Kidney (tissue), 13 donors: ENCODE measurements at regions not wholly inside any gene's neighbourhood (a gene's known extent, or its start where the extent isn't known, plus 50 kb on each side); places are given as distances from the start of the nearest gene placed in this dataset.

ENCODE experiments used
- DNase-seq, 5 donors: peaks; one replicate each; pipeline ENCODE4 v3.0.0-alpha.2; 2013 to 2020
- FAIRE-seq: peaks from 2 replicates; lab custom pipeline; 2012; peaks lifted over from hg19 to GRCh38; lab: Jason Lieb, UNC
- H3K27ac ChIP-seq, 2 donors: one replicate each; pipeline ENCODE4 v1.7.0; 2013; ENCODE audit warnings: low read depth in 2 of 2, low read length in 2 of 2, inconsistent platforms in 1 of 2
- H3K27me3 ChIP-seq: one replicate; pipeline ENCODE4 v1.7.1; 2013; ENCODE audit warnings: low read length, inconsistent platforms; ENCODE audit not compliant: control insufficient read depth, insufficient read depth
- H3K36me3 ChIP-seq, 3 donors: one replicate each; pipeline versions ENCODE4 v1.7.0 to v1.7.1; 2013; ENCODE audit warnings: low read length in 3 of 3, control low read depth in 1 of 3, inconsistent platforms in 1 of 3; ENCODE audit not compliant: insufficient read depth in 3 of 3, control insufficient read depth in 2 of 3
- H3K4me1 ChIP-seq, 3 donors: one replicate each; pipeline versions ENCODE4 v1.7.0 to v1.7.1; 2013; ENCODE audit warnings: low read length in 3 of 3, inconsistent platforms in 1 of 3, low read depth in 1 of 3; ENCODE audit not compliant: control insufficient read depth in 2 of 3, insufficient read depth in 2 of 3
- H3K4me3 ChIP-seq, 3 donors: one replicate each; pipeline versions ENCODE4 v1.7.0 to v1.8.1; 2013; ENCODE audit warnings: low read length in 3 of 3, control low read depth in 1 of 3, inconsistent platforms in 1 of 3
- H3K9ac ChIP-seq, 3 donors: one replicate each; pipeline versions ENCODE4 v1.7.0 to v1.7.1; 2013; ENCODE audit warnings: low read length in 3 of 3, control low read depth in 1 of 3, inconsistent platforms in 1 of 3
- H3K9me3 ChIP-seq, 3 donors: one replicate each; pipeline versions ENCODE4 v1.7.0 to v1.7.1; 2013; ENCODE audit warnings: low read length in 3 of 3, control low read depth in 1 of 3, inconsistent platforms in 1 of 3; ENCODE audit not compliant: control insufficient read depth in 2 of 3, insufficient read depth in 1 of 3
- intact Hi-C: fragments of 100-400 bp; cut with DNase I; formaldehyde crosslinking; loops from one replicate; pipeline ENCODE4 v1.11.1; 2022
- TF ChIP-seq, protein P1 (sequence below): IDR thresholded peaks from 3 replicates; pipeline ENCODE4 v1.5.1; 2012; ENCODE audit warnings: mild to moderate bottlenecking, moderate library complexity, borderline replicate concordance; ENCODE audit not compliant: insufficient read depth; ENCODE audit errors: extremely low read depth
- donor health status: control.
- donor health status: control.
- donor health status: control.
- donor health status: control.
- donor health status: control.
- donor health status: DM: yes; HTN: yes; CAD: no.
- donor health status: Normal renal cell carcinoma (clear cell type).

DNA sequence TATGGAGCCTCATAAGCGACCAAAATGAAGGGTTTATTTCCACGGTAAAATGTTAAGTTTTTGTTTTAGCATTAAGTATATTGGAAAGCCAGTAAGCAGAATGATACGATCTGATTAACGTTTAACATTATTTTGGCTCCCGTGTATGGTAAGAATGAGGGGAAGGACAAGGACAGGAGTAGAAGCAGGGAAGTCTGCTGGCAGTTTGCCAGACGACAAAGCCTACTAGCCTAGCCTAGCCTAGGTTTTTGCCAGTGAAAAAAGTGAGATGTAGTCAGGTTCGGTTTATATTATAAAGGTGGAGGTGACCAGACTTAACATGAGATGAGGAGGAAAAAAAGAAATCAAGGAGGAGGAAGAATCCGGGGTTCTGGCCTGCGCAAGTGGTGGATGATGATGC, 78.9 kb upstream of the ARHGAP32 start:
- Histone ChIP-seq H3K27ac (no peak overlapping the region), H3K4me3 (peak overlapping the region in 2 of 3 donors; percentile 0 to 32), H3K9ac (no peak overlapping the region), H3K27me3 (no peaks in the 10 kb centered on the region), H3K4me1 (peaks cover 0 to 9% (median 5%) of the 10 kb centered on the region in 3 donors), H3K36me3 (no peaks in the 10 kb centered on the region), H3K9me3 (no peaks in the 10 kb centered on the region)
- DNase-seq (no peak), FAIRE-seq (no peak)
- intact Hi-C loops = no loop called here
- TF ChIP-seq, protein P1, sequence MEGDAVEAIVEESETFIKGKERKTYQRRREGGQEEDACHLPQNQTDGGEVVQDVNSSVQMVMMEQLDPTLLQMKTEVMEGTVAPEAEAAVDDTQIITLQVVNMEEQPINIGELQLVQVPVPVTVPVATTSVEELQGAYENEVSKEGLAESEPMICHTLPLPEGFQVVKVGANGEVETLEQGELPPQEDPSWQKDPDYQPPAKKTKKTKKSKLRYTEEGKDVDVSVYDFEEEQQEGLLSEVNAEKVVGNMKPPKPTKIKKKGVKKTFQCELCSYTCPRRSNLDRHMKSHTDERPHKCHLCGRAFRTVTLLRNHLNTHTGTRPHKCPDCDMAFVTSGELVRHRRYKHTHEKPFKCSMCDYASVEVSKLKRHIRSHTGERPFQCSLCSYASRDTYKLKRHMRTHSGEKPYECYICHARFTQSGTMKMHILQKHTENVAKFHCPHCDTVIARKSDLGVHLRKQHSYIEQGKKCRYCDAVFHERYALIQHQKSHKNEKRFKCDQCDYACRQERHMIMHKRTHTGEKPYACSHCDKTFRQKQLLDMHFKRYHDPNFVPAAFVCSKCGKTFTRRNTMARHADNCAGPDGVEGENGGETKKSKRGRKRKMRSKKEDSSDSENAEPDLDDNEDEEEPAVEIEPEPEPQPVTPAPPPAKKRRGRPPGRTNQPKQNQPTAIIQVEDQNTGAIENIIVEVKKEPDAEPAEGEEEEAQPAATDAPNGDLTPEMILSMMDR = no peak

DNA sequence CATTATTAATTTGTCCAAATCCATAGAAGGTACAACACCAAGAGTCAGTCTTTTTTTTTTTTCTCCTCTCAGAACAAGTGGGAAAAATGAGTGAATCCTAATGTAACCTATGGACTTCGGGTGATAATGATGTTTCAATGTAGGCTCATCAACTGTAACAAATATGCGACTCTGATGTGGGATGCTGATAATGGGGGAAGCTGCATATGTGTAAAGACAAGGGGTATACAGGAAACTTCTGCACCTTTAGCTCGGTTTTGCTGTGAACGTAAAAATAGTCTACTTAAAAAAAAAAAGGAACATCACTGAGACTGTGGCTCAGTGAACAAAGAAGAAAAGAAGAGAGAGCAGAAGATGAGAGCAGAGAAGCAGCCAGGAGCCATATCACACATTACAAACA, 78.3 kb upstream of the ARHGAP32 start:
- no peak for DNase-seq
- TF ChIP-seq, protein P1 = no peak
- Histone ChIP-seq H3K36me3 (no peaks in the 10 kb centered on the region), H3K27me3 (no peaks in the 10 kb centered on the region), H3K4me3 (no peak overlapping the region), H3K9me3 (no peaks in the 10 kb centered on the region), H3K27ac (no peak overlapping the region), H3K9ac (no peak overlapping the region), H3K4me1 (peaks cover 0 to 8% (median 5%) of the 10 kb centered on the region in 3 donors)
- FAIRE-seq = no peak
- intact Hi-C loops = no loop called here

DNA sequence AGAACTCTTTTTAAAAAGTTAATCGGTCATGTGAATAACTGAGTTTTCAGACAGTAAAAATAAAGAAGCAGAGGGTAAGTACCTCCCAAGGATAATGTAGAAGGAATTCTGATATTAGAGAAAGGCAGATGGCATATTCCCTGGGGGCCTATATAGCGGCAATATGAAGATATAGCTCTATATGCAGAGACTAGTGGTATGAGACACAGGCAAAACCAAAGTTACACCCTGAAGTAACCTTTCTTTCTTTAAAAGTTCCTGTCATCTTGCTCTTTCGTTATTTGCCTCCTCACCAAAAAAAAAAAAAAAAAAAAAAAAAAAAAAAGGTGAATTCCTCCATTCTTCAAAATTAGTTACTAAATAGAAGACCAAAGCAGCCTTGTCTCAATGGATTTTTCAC, 76.2 kb upstream of the ARHGAP32 start:
- no peaks in the 10 kb centered on the region for H3K9me3 ChIP-seq
- intact Hi-C loops = no loop called here
- FAIRE-seq (no peak), DNase-seq (no peak)
- no peak overlapping the region for H3K27ac ChIP-seq
- no peak overlapping the region for H3K9ac ChIP-seq
- H3K36me3 ChIP-seq = no peaks in the 10 kb centered on the region
- no peaks in the 10 kb centered on the region for H3K27me3 ChIP-seq
- TF ChIP-seq, protein P1 = no peak
- H3K4me3 ChIP-seq = no peak overlapping the region
- H3K4me1 ChIP-seq = peaks cover 0 to 7% (median 0%) of the 10 kb centered on the region in 3 donors

DNA sequence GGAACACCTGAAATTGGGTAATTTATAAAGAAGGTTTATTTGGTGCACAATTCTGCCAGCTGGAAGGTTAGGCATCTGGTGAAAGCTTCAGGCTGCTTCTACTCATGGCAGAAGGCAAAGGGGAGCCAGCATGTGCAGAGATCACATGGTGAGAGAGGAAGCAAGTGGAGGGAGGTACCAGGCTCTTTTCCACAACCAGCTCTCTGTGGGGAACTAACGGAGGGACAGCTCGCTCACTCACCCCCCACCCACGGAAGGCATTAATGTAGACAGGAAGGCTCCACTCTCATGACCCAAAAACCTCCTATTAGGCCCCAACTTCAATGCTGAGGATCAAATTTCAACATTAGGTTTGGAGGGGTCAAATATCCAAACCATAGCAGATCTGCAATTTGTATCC, 75.6 kb upstream of the ARHGAP32 start:
- Histone ChIP-seq H3K36me3 (no peaks in the 10 kb centered on the region), H3K27ac (no peak overlapping the region), H3K27me3 (no peaks in the 10 kb centered on the region), H3K4me1 (peaks cover 0 to 7% (median 0%) of the 10 kb centered on the region in 3 donors), H3K9ac (no peak overlapping the region), H3K4me3 (no peak overlapping the region), H3K9me3 (no peaks in the 10 kb centered on the region)
- FAIRE-seq = no peak
- no peak for DNase-seq
- TF ChIP-seq, protein P1 = no peak
- intact Hi-C loops = no loop called here
